Mesendoderm (in vitro differentiated cells): ENCODE measurements at regions not wholly inside any gene's neighbourhood (a gene's known extent, or its start where the extent isn't known, plus 50 kb on each side); places are given as distances from the start of the nearest gene placed in this dataset.

Experiments used
- DNase-seq: peaks from one replicate; pipeline ENCODE4 v3.0.0; 2013
- H2AK5ac ChIP-seq: 2 replicates; pipeline ENCODE4 v1.6.1; 2013; ENCODE audit warnings: low read length, inconsistent platforms
- H2BK120ac ChIP-seq: 2 replicates; pipeline ENCODE4 v1.6.1; 2013; ENCODE audit warnings: low read depth, mild to moderate bottlenecking, low read length, moderate library complexity, mixed read lengths
- H2BK15ac ChIP-seq: replicated peaks from 2 replicates; pipeline ENCODE4 v1.6.1; 2013; ENCODE audit warnings: low read depth, mild to moderate bottlenecking, moderate library complexity
- H2BK5ac ChIP-seq: 2 replicates; pipeline ENCODE4 v1.6.1; 2013; ENCODE audit warnings: low read length, inconsistent platforms
- H3K18ac ChIP-seq: 2 replicates; pipeline ENCODE4 v1.6.1; 2013; ENCODE audit warnings: mild to moderate bottlenecking, low read length, mixed read lengths
- H3K23ac ChIP-seq: one replicate; pipeline ENCODE4 v1.6.1; 2013; ENCODE audit warnings: low read length
- H3K27ac ChIP-seq: 2 replicates; pipeline ENCODE4 v1.5.1; 2013; ENCODE audit warnings: low read depth, mild to moderate bottlenecking, inconsistent platforms, low read length, moderate library complexity
- H3K27me3 ChIP-seq: 2 replicates; pipeline ENCODE4 v1.6.1; 2013; ENCODE audit warnings: low read length, control low read depth, mild to moderate bottlenecking, inconsistent platforms; ENCODE audit not compliant: insufficient read depth, poor library complexity
- H3K36me3 ChIP-seq: 2 replicates; pipeline ENCODE4 v1.6.1; 2013; ENCODE audit warnings: low read length, inconsistent platforms; ENCODE audit not compliant: control insufficient read depth, insufficient read depth
- H3K4ac ChIP-seq: one replicate; pipeline ENCODE4 v1.6.1; 2013; ENCODE audit warnings: low read depth, mild to moderate bottlenecking, low read length, moderate library complexity
- H3K4me1 ChIP-seq: 2 replicates; pipeline ENCODE4 v1.6.1; 2013; ENCODE audit warnings: low read depth, low read length, inconsistent platforms; ENCODE audit not compliant: control insufficient read depth
- H3K4me2 ChIP-seq: 2 replicates; pipeline ENCODE4 v1.6.1; 2013; ENCODE audit warnings: low read length
- H3K4me3 ChIP-seq: 2 replicates; pipeline ENCODE4 v1.5.1; 2013; ENCODE audit warnings: mild to moderate bottlenecking, low read length
- H3K56ac ChIP-seq: one replicate; pipeline ENCODE4 v1.6.1; 2013; ENCODE audit warnings: low read length
- H3K79me1 ChIP-seq: 2 replicates; pipeline ENCODE4 v1.6.1; 2013; ENCODE audit warnings: low read length, inconsistent platforms
- H3K79me2 ChIP-seq: 2 replicates; pipeline ENCODE4 v1.6.1; 2013; ENCODE audit warnings: mild to moderate bottlenecking, low read length; ENCODE audit not compliant: control insufficient read depth, insufficient read depth
- H3K9ac ChIP-seq: 2 replicates; pipeline ENCODE4 v1.6.1; 2013; ENCODE audit warnings: low read length, inconsistent platforms
- H4K5ac ChIP-seq: one replicate; pipeline ENCODE4 v1.6.1; 2013; ENCODE audit warnings: low read length
- H4K8ac ChIP-seq: one replicate; pipeline ENCODE4 v1.6.1; 2013; ENCODE audit warnings: low read depth, mild to moderate bottlenecking, control low read depth, low read length, moderate library complexity
- WGBS: extraction: QIAGEN DNeasy Blood & Tissue Kit; methylation state at CpG from one replicate; pipeline ENCODE4 v1.1.7; 2013; ENCODE audit warnings: low lambda C conversion rate, missing lambda C conversion rate; ENCODE audit not compliant: insufficient coverage; ENCODE audit errors: extremely low coverage; 5-methylcytosine and 5-hydroxymethylcytosine counted together

- no CpG with 5 or more reads among the region's 7 CpGs for WGBS
- Histone ChIP-seq H3K27ac (no peak overlapping the region), H3K27me3 (no peaks in the 10 kb centered on the region), H3K4me2 (no peak overlapping the region), H3K36me3 (no peaks in the 10 kb centered on the region), H3K56ac (no peak overlapping the region), H3K23ac (no peak overlapping the region), H2BK15ac (no peak overlapping the region), H2BK5ac (no peak overlapping the region), H3K79me2 (no peaks in the 10 kb centered on the region), H3K79me1 (no peaks in the 10 kb centered on the region), H3K4ac (no peak overlapping the region), H3K4me1 (no peaks in the 10 kb centered on the region), H2AK5ac (no peak overlapping the region), H3K9ac (no peak overlapping the region), H4K8ac (no peak overlapping the region), H3K4me3 (no peak overlapping the region), H2BK120ac (no peak overlapping the region), H4K5ac (no peak overlapping the region), H3K18ac (no peak overlapping the region)
- DNase-seq, result no peak
Observed at GRCh38 chr11:28483072-28483867, 375.1 kb downstream of the METTL15 start.

DNA sequence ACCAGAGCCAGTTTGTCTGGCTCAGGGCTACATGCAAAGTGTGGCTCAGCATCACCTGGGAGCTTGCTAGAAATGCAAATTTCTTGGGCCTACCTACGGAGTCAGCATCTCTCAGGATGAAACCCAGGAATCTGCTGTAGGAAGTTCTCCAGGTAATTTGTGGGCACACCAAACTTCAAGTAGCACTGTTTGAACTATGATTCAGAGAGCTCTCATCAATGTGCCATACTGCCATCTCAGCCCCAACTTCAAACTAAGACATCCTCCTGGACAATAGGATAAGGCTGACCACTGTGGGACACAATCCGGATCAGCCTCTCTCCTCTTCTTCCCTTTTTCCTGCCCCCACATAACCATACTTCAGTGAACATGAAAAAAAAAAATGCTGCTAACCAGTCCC lies 374.5 kb downstream of the METTL15 start:
- H2BK15ac ChIP-seq, result no peak overlapping the region
- H3K36me3 ChIP-seq, result no peaks in the 10 kb centered on the region
- H3K27ac ChIP-seq, result no peak overlapping the region
- no peak overlapping the region for H3K4me2 ChIP-seq
- H4K8ac ChIP-seq, result no peak overlapping the region
- no peak overlapping the region for H3K23ac ChIP-seq
- no peak overlapping the region for H2AK5ac ChIP-seq
- H3K79me2 ChIP-seq, result no peaks in the 10 kb centered on the region
- H3K79me1 ChIP-seq, result no peaks in the 10 kb centered on the region
- no peak overlapping the region for H2BK5ac ChIP-seq
- H3K9ac ChIP-seq, result no peak overlapping the region
- no peak overlapping the region for H3K56ac ChIP-seq
- no peak overlapping the region for H4K5ac ChIP-seq
- no peak overlapping the region for H2BK120ac ChIP-seq
- no peaks in the 10 kb centered on the region for H3K4me1 ChIP-seq
- H3K4ac ChIP-seq, result no peak overlapping the region
- H3K18ac ChIP-seq, result no peak overlapping the region
- no peak for DNase-seq
- H3K4me3 ChIP-seq, result no peak overlapping the region
- WGBS, result no CpG with 5 or more reads among the region's 2 CpGs
- H3K27me3 ChIP-seq, result no peaks in the 10 kb centered on the region

GRCh38 chr11:28481616-28482480 lies 373.7 kb downstream of the METTL15 start:
- H3K9ac ChIP-seq, result no peak overlapping the region
- no peak overlapping the region for H3K27ac ChIP-seq
- no peak for DNase-seq
- H3K56ac ChIP-seq, result no peak overlapping the region
- H3K4me3 ChIP-seq, result no peak overlapping the region
- H2BK120ac ChIP-seq, result no peak overlapping the region
- no peak overlapping the region for H3K4me2 ChIP-seq
- no peak overlapping the region for H3K4ac ChIP-seq
- no CpG with 5 or more reads among the region's 7 CpGs for WGBS
- no peak overlapping the region for H4K5ac ChIP-seq
- no peak overlapping the region for H3K18ac ChIP-seq
- H2BK5ac ChIP-seq, result no peak overlapping the region
- no peaks in the 10 kb centered on the region for H3K79me1 ChIP-seq
- no peak overlapping the region for H2AK5ac ChIP-seq
- H3K36me3 ChIP-seq, result no peaks in the 10 kb centered on the region
- H3K23ac ChIP-seq, result no peak overlapping the region
- no peak overlapping the region for H2BK15ac ChIP-seq
- no peaks in the 10 kb centered on the region for H3K4me1 ChIP-seq
- H3K79me2 ChIP-seq, result no peaks in the 10 kb centered on the region
- H4K8ac ChIP-seq, result no peak overlapping the region
- no peaks in the 10 kb centered on the region for H3K27me3 ChIP-seq

- no CpG with 5 or more reads among the region's 4 CpGs for WGBS
- H2BK15ac ChIP-seq, result no peak overlapping the region
- no peak overlapping the region for H3K4me2 ChIP-seq
- no peak overlapping the region for H3K23ac ChIP-seq
- H3K36me3 ChIP-seq, result no peaks in the 10 kb centered on the region
- H3K79me1 ChIP-seq, result no peaks in the 10 kb centered on the region
- no peak overlapping the region for H3K4me3 ChIP-seq
- no peaks in the 10 kb centered on the region for H3K27me3 ChIP-seq
- H3K79me2 ChIP-seq, result no peaks in the 10 kb centered on the region
- no peak overlapping the region for H2BK5ac ChIP-seq
- H3K18ac ChIP-seq, result no peak overlapping the region
- H2BK120ac ChIP-seq, result no peak overlapping the region
- H4K5ac ChIP-seq, result no peak overlapping the region
- no peak overlapping the region for H4K8ac ChIP-seq
- H3K27ac ChIP-seq, result no peak overlapping the region
- H3K9ac ChIP-seq, result no peak overlapping the region
- DNase-seq, result no peak
- H3K56ac ChIP-seq, result no peak overlapping the region
- H3K4ac ChIP-seq, result no peak overlapping the region
- H3K4me1 ChIP-seq, result no peaks in the 10 kb centered on the region
- H2AK5ac ChIP-seq, result no peak overlapping the region
Observed at GRCh38 chr11:28480406-28480805, 372.2 kb downstream of the METTL15 start.

DNA sequence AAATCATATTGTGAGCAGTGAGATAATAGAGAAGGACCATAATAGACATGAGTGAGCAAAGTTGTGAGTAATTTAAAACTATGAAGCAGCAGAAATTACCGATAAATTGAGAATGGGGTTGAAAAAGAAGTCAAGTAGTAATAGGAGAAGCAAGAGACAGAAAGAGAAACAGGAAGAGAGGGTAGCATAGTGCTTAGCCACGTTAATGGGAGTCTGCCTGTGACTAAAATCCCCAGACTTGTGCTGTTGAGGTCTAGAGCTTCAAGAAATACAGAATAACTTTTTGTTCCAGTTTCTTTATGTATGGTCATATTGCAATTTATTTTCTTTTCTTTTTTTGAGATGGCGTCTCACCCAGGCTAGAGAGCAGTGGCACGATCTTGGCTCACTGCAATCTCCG lies 368.7 kb downstream of the METTL15 start:
- no peak overlapping the region for H3K23ac ChIP-seq
- H2AK5ac ChIP-seq, result no peak overlapping the region
- no peak overlapping the region for H3K4me3 ChIP-seq
- no peak overlapping the region for H3K18ac ChIP-seq
- no CpG with 5 or more reads among the region's 5 CpGs for WGBS
- H3K79me1 ChIP-seq, result no peaks in the 10 kb centered on the region
- H3K27ac ChIP-seq, result no peak overlapping the region
- H3K79me2 ChIP-seq, result no peaks in the 10 kb centered on the region
- H3K27me3 ChIP-seq, result no peaks in the 10 kb centered on the region
- H3K4me2 ChIP-seq, result no peak overlapping the region
- no peaks in the 10 kb centered on the region for H3K36me3 ChIP-seq
- no peak overlapping the region for H4K5ac ChIP-seq
- H3K4me1 ChIP-seq, result no peaks in the 10 kb centered on the region
- H3K9ac ChIP-seq, result no peak overlapping the region
- no peak overlapping the region for H2BK15ac ChIP-seq
- no peak overlapping the region for H3K56ac ChIP-seq
- no peak overlapping the region for H4K8ac ChIP-seq
- no peak overlapping the region for H2BK5ac ChIP-seq
- H2BK120ac ChIP-seq, result no peak overlapping the region
- DNase-seq, result no peak
- H3K4ac ChIP-seq, result no peak overlapping the region
